GM19397 (cell line): ENCODE measurements at regions not wholly inside any gene's neighbourhood (a gene's known extent, or its start where the extent isn't known, plus 50 kb on each side); places are given as distances from the start of the nearest gene placed in this dataset.

ENCODE experiments used
- ATAC-seq: cut with Tn5 transposase; IDR thresholded peaks from one replicate; pipeline ENCODE4 v1.9.1; 2021; ENCODE audit warnings: mild to moderate bottlenecking, moderate library complexity; ENCODE audit not compliant: unreplicated experiment

DNA sequence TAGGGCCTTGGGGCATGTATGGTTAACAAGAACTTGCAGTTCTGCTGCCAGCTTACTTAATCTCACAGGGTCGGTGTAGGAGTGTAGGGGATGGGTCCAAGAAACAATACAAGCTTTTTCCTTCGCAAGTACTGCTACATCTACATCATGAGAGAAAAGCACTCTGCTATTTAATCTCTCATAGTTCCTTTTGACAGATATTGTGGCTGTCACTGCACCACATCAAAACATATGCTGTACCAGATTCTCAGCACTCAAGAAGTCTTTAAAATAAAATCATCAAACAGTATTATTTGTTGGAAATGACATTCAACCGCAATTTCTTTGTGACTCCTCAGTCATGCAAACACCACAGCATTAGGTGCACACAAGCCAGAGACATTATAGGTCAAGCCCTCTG, 215.5 kb upstream of the BMP4 start:
- no peak for ATAC-seq

GRCh38 chr14:54172562-54172961, 215.9 kb upstream of the BMP4 start:
- no peak for ATAC-seq

DNA sequence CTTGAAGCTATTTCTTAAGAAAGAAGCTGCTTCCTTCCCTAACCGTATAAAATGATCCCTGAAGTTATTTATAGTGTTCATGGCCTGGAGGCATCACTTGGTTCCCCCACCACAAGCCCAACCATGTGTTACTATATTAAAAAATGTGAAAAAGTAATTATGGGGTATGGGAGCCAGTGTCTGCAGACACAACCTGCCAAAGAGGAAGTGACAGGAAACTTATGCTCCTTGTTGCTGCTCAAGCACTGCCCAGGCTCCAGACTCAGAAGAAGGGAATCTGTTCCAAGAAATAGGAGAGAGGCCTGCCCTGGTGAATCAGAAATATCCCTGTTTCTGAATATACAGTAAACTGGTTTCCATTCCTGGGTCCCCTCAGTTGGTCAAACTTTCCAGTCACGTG, 217.2 kb upstream of the BMP4 start:
- ATAC-seq: no peak

DNA sequence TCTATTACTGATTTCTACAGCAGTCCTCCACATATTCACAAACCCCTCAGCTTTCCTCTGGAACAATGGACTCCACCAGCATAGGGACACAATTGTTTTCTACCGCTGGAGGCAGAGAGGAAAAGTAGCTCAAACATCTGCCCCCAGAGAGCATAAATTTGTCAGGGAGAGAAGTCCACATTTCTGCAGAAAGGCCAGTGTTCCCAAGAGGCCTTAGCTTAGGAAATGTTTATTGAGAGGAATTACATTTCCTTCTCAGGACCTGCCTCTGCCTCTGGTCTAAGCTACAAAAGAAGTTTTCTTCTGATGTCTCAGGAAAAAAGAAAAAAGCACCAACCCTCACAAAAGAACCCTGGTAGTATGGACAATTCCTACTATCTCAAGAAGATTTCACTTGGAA, 217.8 kb upstream of the BMP4 start:
- ATAC-seq: no peak

DNA sequence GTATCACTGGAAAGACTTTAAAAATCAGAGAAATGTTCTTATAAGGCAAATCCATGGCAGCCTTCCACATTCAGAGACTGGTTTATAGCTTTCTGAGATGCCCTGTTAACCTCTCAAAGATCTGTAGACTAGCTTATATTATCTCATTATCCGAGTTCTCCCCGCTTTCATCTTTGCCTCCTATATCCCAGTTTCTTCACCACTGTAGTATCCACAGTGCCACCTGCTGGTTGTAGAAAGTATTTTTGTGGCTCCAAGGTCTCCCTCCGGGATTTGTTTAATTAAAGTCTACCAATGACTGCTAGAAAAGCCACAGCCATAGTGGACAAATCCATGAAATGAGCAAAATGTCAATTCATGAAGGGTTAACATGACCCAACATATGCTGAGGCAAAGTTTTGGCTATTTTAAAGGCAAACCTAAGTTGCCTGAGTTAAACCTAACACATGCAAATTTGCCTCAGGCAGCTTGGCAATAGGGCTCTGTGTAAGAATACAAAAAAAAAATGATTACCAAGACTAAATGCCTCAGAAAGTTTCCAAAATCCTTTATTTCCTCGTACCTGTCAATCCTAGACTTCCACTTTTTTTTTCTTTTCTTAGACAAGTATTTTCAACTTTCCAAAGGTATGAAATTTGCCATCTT, 218.8 kb upstream of the BMP4 start:
- ATAC-seq: no peak

GRCh38 chr14:54177019-54177418, 219.8 kb upstream of the CDKN3 start:
- no peak for ATAC-seq

DNA sequence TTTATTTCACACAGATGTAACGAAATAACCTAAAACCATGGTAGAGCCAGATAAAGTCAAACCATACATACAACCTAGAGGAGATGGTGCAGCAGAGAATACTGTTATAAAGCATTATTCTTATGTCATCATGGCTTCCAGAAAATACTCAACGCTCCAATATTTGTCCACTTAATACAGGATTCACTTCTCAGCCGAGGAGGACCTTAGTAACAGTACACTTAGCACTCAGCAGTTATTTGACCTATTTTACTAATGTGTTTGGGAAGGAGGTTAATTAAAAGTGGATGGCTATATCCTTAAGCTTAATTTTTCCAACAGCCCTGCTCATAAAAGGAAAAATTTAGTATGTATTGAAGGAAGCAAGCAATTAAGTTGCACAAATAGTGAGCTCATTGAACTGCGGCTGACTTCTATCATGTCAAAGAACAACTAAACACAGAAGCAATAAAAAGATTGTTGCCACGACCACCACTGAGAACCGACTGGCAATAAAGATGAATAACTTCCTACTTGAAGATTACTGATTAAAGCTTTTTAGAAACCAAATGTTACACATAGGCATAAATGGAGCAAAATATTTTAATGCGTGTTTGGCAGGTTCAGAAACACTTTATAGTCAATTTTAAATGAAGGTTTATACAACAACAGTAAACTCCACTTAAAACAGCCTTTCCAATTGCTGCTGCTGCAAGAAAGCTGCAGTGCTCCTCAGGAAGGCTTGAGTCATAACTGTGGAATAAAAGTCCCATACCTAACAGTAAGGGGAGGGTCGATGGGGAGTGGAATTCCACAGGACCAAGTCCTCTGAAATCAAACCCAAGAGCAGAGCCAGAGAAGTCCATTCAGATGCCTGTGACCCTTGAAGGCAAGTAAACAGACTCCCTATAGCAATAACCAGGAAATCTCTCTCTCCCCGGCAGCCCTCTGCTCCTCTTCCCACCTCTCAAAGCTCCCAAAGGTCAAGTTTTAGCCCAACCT, 218.9 kb upstream of the CDKN3 start:
- ATAC-seq: no peak

DNA sequence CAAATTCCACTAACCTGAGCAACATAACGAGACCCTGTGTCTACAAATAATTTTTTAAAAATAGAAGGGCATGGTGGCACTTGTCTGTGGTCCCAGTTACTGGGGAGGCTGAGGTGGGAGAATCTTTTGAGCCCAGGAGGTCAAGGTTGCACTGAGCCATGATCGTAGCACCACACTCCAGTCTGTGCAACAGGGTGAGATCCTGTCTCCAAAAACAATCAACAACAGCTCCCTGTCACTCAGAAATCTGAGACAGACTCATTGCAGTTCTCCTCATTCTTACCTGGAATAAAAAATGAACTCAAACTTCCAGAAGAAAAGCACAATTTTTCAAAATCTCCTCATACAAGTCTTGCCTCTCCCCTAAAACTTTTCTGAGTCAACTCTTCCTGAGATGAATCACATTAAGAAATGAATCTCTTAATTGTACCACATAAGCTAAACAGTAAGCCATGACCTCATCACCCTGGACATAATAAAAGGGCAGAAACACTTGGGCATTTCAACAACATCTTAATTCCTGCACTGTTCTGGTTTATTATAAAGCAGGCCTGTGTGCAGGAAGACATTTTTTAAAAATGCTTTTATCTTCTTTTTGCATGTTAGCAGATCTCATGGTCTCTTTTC, 214.3 kb upstream of the CDKN3 start:
- ATAC-seq: no peak

- ATAC-seq: no peak
Observed at GRCh38 chr14:54186821-54187763, 209.7 kb upstream of the CDKN3 start.

GRCh38 chr14:54188064-54188666, 208.6 kb upstream of the CDKN3 start:
- ATAC-seq: no peak

- ATAC-seq: no peak
Observed at GRCh38 chr14:54189333-54189732, 207.5 kb upstream of the CDKN3 start.

DNA sequence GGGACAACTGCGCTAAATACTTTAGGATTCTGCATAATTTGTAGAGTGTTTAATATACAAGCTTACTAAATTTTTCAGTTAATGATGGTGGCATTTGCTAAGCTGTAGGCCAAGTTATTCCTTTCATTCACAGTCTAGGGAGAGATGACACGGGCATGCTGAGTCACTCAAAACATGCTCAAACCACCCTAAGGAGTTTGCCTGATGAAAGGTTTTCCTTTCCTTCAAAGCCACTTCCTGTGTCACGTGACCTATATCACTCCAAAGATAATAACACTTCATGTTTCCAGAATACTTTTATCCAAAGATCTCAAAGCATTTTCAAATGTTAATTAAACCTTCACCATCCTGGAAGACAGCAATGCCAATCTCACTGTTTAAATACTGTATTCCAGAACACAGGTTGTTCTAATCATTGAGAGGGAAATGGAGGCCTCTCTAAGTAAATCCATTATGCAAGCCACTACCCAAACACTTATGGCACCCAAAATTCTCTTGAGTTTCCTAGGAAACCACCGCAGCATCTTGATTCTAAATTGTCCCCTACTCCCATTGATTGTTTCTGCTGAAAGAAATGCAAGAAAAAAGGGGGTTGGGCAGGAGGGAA, 207.0 kb upstream of the CDKN3 start:
- no peak for ATAC-seq

GRCh38 chr14:54191846-54192245, 205.0 kb upstream of the CDKN3 start:
- ATAC-seq: no peak

DNA sequence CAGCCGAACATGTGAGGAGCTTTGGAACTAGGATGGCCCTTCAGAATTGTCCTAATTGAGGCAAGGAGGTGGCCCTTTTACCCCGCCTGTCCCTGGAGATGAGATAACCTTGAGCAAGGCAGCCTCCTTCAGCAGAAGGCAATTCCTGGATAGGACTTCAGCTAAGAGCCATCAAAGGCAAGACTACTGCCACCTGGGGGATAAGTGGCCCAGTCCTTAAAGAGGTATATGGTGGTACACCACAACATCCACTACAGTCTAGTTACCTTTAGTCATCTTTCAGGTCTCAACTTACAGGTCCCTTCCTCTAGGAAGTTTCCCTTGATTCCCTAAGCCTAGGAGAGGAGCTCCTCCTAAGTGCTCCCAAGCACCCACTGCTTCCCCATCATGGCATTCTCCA, 204.2 kb upstream of the CDKN3 start:
- ATAC-seq: no peak

GRCh38 chr14:54193871-54194270, 202.9 kb upstream of the CDKN3 start:
- ATAC-seq: no peak

- ATAC-seq: no peak
Observed at GRCh38 chr14:54194501-54194900, 202.3 kb upstream of the CDKN3 start.

DNA sequence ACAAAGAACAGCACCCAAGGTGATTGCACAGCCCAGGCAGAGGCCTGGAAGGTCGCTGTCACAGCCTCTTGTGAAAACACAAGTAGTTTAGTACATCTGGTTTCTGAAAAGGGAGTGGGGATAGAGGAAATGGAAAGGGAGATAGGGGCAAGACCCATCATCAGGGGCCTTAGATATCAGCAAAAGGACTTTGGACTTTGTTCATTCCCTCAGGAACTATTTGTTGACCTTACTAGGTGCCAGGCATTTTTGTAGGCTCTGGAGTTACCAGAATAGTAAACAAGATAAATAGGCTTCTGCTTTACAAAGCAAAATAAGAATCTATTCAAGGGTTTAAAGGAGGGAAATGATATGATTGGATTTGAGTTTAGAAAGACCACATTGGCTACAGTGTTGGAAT, 199.4 kb upstream of the CDKN3 start:
- no peak for ATAC-seq

GRCh38 chr14:54200726-54201125, 196.1 kb upstream of the CDKN3 start:
- no peak for ATAC-seq

- no peak for ATAC-seq
Observed at GRCh38 chr14:54202288-54202687, 194.5 kb upstream of the CDKN3 start.

GRCh38 chr14:54206516-54206915, 190.3 kb upstream of the CDKN3 start:
- ATAC-seq: no peak
